ENCODE measurements at regions not wholly inside any gene's neighbourhood (a gene's known extent, or its start where the extent isn't known, plus 50 kb on each side); places are given as distances from the start of the nearest gene placed in this dataset.
"Not testable (repeated sequence)": the region's sequence is repeated elsewhere in the genome, so short reads cannot be mapped to it uniquely, and the experiment has no call there.

- not testable (repeated sequence) for DNase-seq
Measured at GRCh38 chr7:73170902-73171301, 85.1 kb upstream of the SPDYE9 start.

DNA sequence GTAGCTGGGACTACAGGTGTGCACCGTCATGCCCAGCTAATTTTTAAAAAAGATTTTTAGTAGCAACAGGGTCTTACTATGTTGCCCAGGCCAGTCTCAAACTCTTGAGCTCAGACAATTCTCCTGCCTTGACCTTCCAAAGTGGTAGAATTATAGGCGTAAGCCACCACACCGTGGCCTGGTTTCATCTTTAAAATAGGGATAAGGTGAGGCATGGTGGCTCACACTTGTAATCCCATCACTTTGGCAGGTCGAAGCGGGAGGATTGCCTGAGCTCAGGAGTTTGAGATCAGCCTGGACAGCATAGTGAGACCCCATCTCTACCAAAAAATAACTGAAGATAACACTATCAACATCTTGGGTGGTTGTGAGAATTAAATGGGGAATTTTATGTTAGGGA is 84.6 kb upstream of the SPDYE9 start:
- DNase-seq: not testable (repeated sequence)

DNA sequence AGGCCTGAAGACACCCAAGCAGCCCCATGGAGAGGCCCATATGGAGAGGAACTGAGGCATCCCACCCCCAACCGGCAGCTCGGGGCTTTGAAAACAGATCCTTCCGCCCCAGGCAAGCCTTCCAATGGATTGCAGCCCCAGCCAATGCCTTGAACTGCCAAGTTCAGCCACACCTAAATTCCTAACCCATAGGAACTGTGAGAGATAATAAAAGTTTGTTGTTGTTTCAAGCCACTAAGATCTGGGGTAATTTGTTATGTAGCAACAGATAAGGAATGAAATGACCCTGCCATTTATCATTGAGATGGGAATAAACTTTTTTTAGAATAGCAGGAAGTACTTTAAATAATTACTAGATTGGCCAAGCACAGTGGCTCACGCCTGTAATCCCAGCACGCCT is 80.3 kb upstream of the SPDYE9 start:
- not testable (repeated sequence) for DNase-seq

- DNase-seq: not testable (repeated sequence)
Measured at GRCh38 chr7:73162680-73163079, 76.8 kb upstream of the SPDYE9 start.

GRCh38 chr7:73161727-73162126 is 75.9 kb upstream of the SPDYE9 start:
- not testable (repeated sequence) for DNase-seq

DNA sequence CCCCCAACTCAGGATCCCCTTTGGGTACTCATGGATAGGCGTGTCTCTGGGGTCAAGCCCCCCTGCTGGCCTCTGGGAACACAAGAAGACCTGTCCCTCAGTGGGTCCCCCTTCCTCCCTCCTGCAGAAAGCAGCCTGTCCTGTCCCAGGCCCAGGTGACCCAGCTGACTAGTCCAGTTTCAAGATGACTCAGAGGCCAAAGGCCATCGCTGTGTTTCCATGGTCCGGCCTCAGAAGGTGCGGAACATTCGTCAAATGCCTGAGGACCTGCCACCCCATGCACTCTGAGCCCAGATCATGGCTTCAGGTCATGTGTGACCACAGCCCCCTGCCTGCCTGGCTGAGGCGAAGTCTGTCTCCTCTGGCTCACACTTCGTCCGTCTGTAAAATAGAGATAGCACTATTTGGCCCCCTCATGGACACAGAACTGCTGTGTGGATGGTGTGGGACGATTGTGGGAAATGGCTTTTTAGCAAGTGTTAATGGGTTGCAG is 71.4 kb upstream of the SPDYE9 start:
- not testable (repeated sequence) for DNase-seq

DNA sequence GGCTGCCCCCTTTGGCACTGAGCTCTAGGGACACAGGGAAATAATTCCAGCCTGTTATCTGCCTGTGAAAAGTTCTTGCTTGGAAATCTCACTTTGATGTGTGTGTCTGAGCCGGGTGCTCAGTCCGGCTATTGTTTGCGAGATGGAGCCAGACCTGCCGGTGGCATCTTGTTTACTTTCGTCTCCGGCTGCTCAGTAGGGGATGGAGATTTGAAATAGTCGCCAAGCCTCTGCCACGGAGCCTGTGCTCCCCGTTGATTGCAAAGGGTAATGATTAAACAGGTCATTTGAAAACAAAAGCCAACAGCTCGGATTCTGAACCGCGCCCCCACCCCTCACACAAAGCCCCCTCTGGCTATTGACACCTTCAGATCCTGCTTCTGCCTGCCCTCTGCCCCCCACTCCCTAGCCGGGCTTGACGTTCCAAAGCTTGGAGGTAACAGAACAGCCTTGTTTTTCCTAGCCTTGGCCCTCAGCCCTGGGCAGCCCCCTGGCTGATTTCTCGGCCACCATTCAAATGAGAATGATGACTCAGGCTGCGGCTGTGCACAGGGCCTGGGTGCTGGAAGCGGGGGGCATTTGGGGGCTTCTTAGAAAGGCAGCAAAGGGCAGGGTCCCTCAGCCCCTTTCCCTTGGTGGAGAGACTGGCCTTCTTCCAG is 70.8 kb upstream of the SPDYE9 start:
- not testable (repeated sequence) for DNase-seq

- peak; percentile 89 to 91 for DNase-seq
Measured at GRCh38 chr7:73154586-73155038, 68.8 kb upstream of the SPDYE9 start.

DNA sequence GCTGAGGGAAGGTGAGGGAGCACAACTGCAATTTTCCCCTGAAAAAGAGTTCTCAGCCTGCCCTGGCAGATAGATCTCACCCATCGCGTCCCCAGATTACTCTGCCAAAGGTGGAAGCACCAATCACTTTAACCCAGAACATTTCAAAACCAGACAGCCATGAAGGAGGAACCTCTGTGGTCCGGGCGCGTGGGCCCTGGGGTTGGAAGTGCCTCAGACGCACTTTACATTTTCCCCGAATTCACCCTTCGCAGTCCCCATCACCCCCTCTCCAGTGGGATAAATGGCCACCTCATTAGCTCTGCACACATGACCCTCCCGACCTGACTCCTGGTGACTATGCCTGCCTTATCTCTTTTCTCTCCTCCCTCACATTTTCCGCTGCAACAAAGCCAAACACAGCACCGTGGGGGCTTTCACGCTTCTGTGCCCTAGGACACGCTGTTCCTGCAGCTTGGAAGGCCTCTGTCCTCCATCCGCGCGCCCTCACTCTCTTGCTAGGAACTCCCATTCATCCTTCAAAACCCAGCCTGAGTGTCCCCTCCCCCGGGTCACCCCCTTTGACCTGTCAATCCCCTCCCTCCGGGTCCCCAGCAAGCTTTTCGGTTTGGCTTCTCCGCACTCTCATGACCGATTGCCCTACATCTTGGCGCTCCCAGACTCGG is 68.2 kb upstream of the SPDYE9 start:
- DNase-seq: not testable (repeated sequence)

DNA sequence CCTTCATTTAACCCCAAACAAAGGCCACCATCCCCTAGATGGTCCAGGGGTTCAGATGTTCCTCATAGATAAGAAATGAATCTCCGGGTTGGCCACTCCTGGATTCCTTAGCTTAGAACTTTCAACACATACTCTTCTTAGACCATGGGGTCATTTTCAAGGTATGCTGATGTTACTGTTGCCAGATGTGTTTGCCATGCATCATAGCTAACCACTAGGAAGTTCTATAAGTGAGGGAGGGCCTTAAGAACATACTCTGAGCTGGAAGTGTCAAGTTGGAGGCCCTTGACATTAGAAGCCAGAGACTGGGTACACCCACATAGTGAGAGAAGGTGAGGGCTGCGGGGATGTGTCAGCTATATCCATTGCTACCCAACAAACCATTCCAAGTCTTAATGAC is 62.7 kb upstream of the SPDYE9 start:
- DNase-seq: not testable (repeated sequence)

DNA sequence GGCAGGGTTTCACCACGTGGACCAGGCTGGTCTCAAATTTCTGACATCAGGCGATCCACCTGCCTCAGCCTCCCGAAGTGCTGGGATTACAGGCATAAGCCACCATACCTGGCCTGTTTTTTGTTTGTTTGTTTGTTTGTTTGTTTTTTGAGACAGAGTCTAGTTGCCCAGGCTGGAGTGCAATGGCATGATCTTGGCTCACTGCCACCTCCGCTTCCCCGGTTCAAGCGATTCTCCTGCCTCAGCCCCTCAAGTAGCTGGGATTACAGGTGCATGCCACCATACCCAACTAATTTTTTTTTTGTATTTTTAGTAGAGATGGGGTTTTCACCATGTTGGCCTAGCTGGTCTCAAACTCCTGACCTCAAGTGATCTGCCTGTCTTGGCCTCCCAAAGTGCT is 61.8 kb upstream of the SPDYE9 start:
- not testable (repeated sequence) for DNase-seq

GRCh38 chr7:73143993-73144392 is 58.2 kb upstream of the SPDYE9 start:
- DNase-seq: not testable (repeated sequence)

DNA sequence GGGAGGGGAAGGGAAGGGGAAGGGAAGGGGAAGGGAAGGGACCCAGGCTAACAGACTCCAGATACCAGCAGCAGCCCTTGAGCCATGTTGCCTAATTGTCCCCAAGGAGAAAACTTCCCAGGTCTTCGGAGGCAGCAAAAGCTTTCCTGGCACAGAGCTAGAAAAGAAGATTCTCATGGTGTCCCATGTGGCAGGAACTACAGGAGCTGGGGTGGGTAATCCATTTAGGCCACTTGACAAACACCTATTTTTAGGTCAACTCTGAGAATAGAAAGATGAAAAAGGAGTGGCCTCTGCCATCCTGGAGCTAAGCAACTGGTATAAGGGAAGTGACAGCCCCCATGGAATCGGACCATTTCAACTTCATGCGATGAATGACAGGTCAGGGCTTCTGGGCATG is 52.1 kb upstream of the SPDYE9 start:
- DNase-seq: not testable (repeated sequence)

All from CD4-positive, alpha-beta T cell treated with Interleukin-4 for 1 hour (primary cell).